NCI-H748 (cell line): ENCODE measurements at regions not wholly inside any gene's neighbourhood (a gene's known extent, or its start where the extent isn't known, plus 50 kb on each side); places are given as distances from the start of the nearest gene placed in this dataset.
"Not testable (repeated sequence)": the region's sequence is repeated elsewhere in the genome, so short reads cannot be mapped to it uniquely, and the experiment has no call there.

ENCODE experiments used
- DNase-seq: peaks from one replicate; lab custom pipeline; 2025; ENCODE audit not compliant: unreplicated experiment; lab: John Stamatoyannopoulos, UW

DNA sequence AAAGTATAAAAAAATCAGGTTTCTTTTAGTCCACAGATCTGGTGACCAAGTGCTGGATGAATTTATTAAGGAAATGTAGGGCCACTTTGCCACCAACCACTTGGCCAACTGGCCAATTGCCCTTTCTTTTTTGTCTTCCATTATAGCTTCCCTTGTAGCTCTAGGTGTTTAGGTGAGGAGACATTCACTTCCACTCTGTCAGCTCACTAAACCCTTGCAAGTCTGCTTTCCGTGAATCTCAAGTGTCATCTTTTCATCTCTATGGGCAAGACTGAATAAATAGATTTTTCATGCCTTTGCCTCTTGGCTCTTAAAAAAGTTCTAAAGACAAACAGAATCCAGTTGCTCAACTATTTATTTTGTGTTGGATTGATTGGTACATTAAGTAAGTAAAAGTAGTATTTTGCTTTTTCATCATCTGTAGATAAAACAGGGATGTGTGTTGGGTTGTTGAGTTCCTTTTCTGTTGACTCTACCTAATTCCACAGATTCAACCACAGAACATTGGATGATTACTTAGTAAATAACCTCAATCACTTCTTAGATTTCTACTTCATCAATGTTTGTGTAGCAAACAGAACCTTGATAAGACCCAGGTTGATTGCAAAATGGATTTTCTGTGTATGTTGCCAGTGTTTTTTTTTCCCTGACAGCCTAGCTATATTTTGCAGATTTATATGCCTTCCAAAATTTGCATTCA, 68.1 kb upstream of the GRXCR1 start:
- DNase-seq: no peak

DNA sequence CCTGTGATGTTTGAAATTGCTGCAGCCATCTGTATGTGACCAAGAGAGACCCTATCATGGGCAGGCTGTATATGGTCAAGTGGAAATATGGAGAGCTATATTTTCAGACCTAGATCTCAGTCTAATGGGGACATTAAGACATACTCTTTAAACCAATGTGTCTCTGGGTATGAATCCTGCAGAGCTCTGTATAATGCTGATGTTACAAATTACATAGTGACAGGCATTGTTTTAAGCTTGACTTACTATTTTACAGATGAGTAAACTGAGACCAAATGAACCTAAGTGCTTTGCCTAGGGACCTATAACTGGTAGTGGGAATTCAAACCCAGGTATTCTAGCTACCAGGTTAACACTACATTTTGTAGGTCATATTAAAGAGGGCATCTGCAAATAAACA, 71.3 kb upstream of the GRXCR1 start:
- no peak for DNase-seq

DNA sequence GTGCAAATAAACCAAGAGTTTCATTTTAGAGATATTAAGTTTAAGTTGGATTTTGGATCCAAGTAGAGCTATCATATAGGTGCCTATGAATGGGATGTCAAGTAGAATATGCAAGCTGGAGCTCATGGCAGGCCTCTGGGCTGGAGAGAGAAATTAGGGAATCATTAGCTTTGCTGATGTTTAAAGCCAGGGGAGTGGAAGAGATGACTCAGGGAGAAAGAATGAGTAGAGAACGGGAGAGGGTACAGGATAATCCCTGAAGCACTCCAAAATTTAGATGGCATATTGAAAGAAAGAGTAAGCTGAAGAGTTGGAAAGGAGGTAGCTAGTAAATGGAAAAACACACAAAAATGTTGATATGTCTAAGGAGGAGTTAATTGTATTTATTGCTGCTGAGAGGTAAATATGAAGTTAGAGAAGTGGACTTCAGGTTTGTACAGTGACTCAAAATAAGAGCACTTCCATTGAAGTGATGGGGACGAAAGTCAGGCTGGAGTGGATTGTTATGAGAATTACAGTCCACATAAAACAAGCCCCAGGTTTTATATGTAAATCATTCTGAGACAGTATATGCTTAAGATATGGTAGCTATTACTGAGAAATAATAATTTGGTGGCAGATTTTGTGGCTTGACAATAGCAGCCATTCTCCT, 72.5 kb upstream of the GRXCR1 start:
- no peak for DNase-seq

DNA sequence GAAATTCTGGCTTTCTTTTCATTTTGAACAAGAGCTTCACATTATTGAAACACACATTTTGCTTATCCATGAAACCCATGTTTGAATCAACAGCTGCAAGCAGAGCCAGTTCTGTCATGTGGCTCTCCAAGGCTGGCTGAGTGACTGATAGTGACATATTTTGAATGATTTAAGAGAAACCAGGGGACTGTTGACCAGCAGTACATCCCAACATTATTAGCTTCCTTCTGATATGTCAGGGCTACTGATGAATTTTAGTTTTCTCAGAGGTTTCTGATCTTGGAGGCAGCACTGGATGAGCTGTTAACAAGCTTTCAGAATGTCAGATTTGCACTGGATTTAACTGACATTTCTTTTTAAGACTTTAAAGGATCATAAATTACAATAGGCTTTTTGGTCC, 74.6 kb upstream of the GRXCR1 start:
- no peak for DNase-seq

DNA sequence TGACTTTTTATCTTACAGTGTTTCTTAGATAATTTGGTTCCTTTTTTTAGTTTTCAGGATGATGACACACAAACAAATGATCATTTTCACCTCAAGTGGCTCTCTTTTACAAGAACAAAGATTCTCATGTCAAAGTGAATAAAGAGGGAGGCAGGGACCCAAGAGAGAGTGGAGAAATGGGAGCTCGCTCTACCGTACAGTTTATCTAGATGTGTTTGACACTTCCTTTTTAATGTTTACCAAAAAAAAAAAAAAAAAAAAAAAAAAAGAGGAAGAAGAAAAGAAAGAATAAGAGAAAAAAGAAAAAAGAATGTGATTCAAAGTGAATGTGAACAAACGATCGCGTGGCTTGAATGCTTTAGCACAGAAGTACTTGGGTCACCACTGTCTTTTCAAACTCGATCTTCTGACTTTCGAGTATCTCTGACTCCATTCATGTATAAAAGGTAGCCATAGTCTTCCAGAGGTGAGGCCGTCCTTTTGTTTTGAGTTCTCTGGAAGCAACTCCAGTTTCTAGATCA, 75.6 kb upstream of the GRXCR1 start:
- DNase-seq: no peak

DNA sequence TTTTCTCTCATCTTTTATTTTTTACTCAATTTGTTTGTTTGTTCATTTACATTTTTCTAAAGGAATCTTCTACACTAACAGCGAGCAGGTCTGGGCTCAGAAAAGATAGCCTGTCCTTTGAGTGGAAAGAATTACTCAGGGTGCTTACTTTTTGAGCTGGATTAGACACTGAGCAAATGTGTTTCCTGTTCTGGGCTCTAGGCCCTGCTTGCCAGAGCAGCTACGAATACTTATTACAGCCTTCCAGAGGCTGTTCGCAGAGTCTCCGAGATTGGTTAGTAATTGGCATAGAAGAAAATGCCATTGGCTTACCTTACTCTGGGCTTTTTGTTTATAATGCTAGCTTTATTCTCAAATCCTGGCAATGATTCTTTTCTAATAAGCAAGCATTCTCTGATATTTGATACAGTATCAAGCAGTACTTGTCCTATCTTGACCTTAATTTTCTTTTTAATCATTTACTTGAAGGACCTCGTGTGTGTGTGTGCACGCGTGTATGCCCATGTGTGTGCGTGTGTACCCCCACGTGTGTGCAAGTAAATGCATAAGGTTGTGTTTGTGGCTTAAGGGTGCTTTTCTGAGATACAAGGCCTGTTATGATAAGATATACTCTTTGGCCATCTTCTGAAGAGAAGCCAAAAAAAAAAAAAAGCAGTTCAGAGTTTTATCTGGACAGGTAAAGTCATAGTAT, 76.2 kb upstream of the GRXCR1 start:
- no peak for DNase-seq

DNA sequence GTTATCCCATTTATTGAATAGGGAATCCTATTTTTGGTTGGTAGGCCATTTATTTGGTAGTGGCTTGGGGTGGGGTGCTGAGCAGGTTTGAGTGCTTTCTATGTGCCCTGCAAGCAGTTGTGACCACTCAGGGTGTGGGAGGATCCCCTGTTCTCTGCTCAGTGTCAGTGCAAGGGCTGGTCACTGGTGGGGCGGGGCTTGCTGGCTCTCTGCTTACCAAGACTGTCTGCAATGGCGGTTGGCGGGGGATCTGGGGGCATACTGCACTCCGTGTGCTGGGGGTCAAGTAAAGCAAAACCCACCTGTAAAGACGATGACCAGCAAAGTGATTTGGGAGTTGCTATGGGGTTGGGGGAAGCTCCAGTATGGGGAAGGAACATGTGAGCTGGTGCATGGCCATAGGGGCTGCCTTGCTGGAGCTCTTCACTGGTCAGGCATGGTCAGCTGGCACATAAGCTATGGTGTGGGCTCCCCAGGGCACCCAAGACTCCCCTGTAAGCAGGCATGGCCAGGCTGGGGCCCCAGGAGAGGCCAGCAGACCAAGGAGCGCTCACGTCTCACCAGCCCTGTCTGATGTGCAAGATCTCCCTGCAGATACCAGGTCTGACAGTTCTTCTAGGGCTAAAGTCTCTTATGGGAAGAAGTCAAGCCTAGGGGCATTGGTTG, 83.0 kb upstream of the GRXCR1 start:
- no peak for DNase-seq

DNA sequence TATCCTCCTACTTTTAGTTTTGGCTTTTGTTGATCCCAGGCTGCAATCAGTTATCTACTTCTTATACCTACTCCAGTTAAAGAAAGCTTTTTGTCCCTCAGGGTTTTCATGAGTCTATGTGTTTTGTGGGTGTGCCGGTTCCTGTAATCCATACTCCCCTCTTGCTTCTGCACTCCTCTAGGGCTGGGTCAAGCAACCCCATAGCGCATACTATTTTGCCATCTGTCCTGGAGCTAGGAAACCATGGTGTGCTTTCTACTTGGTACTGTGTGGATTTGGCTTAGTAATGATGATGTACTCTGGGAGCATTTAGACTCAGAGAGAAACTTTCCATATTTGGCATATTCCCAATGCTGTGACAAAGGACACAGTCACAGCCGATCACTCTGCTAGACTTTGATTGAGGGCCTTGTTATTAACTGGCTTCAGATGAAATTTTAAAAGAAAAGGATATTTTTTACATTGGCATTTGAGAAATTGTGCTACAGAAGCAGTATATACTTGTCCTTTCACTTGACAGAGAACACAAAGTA, 86.1 kb upstream of the GRXCR1 start:
- DNase-seq: no peak

DNA sequence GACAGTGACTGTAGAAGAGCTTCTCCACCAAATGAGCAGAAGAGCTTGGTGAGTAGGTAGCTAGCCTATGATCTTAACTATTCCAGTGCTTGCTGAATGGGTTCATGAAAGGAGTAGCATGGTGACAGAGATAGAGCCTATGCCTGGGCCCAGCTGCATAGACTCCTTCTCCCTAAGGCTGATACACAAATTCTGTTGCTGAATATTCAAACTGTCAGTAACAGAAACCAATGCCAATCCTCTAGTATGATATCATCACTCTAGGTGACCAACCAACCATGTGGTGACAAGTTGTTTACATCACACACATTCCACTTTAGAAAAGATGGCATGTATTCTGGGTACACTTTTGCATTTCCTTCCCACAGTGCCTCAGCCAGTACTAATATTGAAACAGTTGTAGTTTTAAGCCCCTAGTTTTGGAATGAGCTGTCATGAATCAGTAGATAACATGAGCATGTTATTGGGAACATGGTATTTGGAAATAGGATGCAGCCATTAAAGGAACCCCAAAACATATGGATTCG, 103.4 kb upstream of the GRXCR1 start:
- DNase-seq: no peak

DNA sequence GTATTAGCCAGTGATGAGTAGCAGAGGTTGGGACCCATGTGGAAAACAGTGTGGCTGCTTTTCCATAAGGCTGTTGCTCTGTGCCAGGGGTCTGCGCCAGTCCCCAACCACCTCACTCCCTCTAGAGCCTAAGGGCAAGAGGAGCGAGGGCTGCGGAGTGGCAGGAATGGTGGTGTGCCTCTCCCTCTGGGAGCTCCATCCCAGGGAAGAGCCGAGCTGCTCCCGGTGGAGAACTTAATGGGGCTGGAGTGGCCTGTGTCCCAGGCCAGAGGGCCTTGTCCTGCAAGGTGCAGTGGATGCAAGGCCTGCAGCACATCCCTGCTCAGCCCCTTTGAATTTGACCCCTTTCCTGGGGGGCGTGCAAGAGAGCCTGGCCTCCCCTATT, 105.4 kb upstream of the GRXCR1 start:
- DNase-seq: no peak

DNA sequence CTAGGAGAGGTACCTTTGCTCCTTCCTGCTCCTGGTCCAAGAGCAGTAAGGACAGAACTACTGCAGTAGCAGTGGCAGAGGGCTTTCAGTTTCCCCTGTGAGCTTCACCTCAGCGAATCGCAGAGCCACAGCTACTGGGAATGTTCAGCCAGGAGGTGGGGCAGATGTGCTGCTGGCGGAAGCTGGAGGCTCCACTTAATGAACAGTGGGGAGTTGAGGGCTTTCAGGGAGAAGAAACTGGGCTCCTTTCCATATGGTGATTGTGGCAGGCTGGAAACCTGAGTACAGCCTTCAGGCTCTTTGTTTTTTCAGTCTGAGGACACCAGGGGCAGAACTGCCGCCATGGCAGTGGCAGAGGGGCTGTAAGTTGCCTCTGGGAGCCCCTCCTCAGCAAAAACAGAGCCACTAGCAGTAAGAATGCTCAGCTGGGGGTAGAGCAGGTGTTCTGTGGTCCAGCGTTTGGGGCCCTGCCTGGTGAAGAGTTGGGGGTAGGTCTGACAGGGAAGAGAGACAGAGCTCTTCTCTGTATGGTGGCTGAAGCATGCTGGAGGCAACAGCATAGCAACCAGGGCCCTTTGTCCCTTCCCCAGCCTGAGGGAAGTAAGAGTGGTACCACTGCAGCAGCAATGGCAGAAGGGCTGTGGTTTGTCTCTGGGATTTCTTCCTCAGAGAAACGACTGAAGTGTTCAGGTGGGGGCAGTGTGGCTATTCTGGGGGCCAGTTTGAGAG, 106.0 kb upstream of the GRXCR1 start:
- peak; percentile 5 for DNase-seq

DNA sequence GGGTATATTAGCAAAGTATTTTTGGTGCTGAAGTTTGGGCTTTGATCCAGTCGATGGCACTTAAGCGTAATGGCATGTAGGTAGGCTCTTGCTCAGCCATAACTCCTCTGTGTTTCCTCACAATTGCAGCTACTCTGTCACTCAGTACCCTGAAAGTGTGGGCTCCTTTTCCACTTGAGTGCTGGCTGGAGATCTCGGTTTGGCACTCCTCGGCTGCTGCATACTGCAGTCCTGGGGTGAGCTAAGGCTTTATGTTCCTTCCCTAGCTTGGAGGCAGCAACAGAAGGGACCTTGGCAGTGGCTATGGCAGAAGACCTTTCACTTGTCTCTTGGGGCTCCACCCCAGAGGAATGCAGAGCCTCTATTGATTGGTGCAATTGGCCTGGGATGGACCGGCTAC, 106.7 kb upstream of the GRXCR1 start:
- no peak for DNase-seq

DNA sequence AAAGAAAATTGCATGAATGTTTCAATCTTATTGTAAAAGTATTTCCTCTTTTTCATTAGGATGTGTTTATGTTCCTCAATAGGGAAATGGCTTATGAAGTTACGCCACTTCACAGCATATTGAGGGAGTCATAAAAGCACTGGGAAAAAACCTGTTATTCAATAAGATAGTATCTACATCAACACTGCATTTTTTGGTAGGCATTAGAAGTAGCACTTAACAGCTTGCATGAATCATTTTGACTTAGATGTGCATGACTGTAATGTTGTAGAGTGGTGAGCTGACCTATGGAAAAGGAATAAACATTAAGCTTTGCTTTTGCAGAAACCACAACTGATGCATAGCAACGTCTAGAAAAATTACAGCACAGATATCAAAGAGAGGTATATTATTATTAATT, 111.2 kb upstream of the GRXCR1 start:
- DNase-seq: no peak

DNA sequence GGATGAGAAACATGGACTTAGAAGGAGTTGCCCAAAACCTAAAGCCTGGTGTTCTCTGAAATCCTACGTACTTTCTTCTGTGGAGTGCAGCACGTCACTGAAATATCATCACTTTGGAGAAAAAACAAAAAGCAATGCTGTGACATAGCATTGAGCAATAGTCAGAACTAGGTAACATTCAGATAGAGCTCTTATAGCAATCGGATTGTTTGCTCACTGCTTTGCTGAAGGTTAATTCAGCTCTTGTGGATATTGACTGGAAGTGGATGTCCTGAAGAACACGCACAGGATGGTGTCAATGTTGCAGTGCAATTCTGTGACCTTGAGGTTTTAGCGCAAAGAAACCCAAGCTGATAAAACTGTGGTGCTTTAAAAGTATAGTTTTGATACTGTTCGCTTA, 114.2 kb upstream of the GRXCR1 start:
- no peak for DNase-seq

DNA sequence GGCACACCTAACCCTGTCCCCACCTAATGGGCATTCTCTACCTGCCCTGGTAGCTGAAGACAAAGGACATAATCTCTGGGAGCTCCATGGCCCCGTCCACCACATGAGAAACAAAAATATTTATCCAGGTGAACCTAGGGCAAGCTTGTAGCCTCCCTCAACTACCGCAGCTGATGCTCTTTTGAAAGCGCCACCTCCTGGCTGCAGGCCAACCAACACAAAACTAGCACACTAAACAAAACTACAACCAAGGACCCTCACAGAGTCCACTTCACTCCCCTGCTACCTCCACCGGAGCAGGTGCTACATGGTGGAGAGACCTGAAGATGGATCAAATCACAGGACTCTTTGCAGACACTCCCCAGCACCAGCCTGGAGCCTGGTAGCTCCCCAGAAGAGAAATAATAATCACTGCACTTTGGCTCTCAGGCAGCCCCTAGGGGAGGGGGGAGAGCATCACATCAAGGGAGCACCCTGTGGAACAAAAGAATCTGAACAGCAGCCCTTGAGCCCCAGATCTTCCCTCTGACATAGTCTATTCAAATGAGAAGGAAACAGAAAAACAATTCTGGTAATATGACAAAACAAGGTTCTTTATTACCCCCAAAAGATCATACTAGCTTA, 111.3 kb upstream of the ATP8A1 start:
- DNase-seq: peak; percentile 47

DNA sequence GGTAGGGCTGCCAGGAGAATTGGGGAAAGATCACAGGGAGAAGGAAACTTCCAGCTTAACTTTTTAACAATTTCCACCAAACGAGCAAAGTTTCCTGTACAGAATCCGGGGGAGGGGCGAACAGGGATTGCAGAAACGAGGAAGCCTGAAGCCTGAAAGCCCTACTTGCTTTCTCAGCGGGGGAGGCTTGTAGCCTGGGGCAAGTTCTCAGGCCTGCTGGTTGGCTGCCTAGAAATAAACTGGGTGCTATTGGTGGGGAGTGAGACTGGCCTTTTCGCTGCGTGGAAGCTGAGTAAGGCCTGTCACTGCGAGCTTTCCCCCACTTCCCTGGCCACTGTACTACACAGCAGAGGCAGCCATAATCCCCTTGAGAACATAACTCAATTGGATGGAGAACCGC, 110.8 kb upstream of the ATP8A1 start:
- DNase-seq: no peak

DNA sequence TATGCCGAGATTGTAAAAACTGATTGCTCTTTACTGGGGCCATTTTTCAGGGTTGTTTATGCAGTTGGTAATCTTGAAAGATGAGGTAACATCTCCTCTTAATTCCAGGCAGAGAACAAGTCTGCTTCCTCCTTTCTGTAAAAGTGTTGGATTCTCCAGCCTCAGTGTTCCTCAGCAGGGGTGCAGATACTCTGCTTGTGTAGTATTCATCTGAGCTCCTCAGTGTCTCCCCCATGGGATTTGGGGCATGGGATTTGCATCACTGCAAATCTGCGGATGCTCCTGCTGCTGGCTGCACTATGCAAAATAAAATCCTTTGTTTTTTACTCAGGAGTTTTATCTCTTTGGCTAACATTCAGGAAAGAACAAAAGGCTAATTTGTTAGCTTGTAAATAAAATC, 104.9 kb upstream of the ATP8A1 start:
- DNase-seq: no peak

DNA sequence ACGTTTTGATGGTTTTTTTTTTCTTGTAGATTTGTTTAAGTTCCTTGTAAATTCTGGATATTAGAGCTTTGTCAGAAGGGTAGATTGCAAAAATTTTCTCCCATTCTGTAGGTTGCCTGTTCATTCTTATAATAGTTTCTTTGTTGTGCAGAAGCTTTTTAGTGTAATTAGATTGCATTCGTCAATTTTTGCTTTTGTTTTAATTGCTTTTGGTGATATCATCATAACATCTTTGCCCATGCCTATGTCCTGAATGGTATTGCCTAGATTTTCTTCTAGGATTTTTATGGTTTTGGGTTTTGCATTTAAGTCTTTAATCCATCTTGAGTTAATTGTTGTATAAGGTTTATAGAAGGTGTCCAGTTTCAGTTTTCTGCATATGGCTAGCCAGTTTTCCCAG, 98.1 kb upstream of the ATP8A1 start:
- DNase-seq: not testable (repeated sequence)

DNA sequence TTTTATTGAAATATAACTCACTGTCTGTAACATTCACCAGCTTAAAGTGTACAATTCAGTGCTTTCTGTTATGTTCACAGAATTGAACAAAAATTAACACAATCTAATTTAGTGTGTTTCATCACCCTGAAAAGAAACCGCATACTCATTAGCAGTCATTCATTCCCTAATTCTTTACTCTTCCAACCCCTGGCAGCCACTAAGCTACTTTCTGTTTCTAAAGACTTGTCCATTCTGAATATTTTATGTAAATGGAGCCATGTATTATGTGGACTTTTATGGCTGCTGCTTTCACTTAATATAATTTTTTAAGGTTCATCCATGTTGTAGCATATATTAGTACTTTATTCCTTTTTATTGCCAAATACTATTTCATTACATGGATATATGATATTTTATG, 94.7 kb upstream of the ATP8A1 start:
- DNase-seq: no peak

DNA sequence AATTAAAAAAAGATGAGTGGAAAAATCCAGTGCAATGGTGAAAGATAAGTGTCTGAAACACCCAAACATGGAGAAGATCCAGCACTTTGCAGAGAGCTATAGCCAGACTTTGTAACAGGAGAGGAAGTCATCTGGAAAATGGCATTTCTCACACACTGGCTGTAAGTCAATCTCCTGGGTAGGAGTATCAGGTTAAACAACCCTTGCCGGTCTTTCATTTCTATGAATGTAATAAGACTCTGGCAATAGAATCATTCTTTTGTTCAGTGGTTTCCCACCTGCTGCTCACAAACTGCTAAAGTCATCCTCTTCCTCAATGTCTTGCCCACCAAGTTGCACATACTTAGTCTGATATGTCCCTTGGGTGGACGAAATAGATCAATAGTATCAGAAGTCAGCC, 94.0 kb upstream of the ATP8A1 start:
- DNase-seq: peak; percentile 50
